K562 (cell line): ENCODE measurements at regions not wholly inside any gene's neighbourhood (a gene's known extent, or its start where the extent isn't known, plus 50 kb on each side); places are given as distances from the start of the nearest gene placed in this dataset.

Experiments
- ATAC-seq: fragments of 200-7000 bp; cut with Tn5 transposase; 3 replicates; pipeline ENCODE4 v1.9.1; 2020; ENCODE audit warnings: moderate library complexity
- BruUV-seq: library from RNA; stranded (reverse); fragments of 400-500 nt; replicated peaks from 2 replicates; lab custom pipeline; 2021; lab: Mats Ljungman, UMichigan
- CTCF ChIA-PET: fragments of 300-600 bp; formaldehyde crosslinking; extraction: SDS; loops from one replicate; lab custom pipeline; 2021; ENCODE audit warnings: low intra/inter-chr PET ratio; lab: Yijun Ruan, JAX
- POLR2A ChIA-PET: fragments of 300-600, 350-650 bp; sonication (Branson Sonifier 250); formaldehyde crosslinking; extraction: SDS; loops from one replicate; lab custom pipeline; 2021; ENCODE audit warnings: antibody characterized with exemption, inconsistent platforms; lab: Yijun Ruan, JAX
- DNase-seq, 4 experiments: peaks; one replicate each; pipeline versions ENCODE4 v3.0.0 to v3.0.0-alpha.2; 2011 to 2018; ENCODE audit warnings: low spot score in 3 of 4, mixed read lengths in 3 of 4; ENCODE audit errors: extremely low read depth in 1 of 4
- FAIRE-seq: peaks from 2 replicates; lab custom pipeline; 2011; peaks lifted over from hg19 to GRCh38; lab: Jason Lieb, UNC
- H2AFZ ChIP-seq: 2 replicates; pipeline ENCODE4 v1.6.0; 2011; ENCODE audit warnings: low read depth, low read length, control low read depth, inconsistent platforms
- H3K27ac ChIP-seq: fragments of 200-600 bp; 3 replicates; pipeline ENCODE4 v1.8.0; 2011; ENCODE audit warnings: low read depth, mild to moderate bottlenecking, control low read depth, inconsistent platforms, low read length, moderate library complexity, mixed read lengths; ENCODE audit errors: extremely low read depth
- H3K27me3 ChIP-seq, 2 experiments: fragments of 300-600 bp in 1 of 2; 2 replicates in 1 of 2; 3 replicates in 1 of 2; pipeline versions ENCODE4 v1.6.0 to v1.8.0; 2011; ENCODE audit warnings: inconsistent platforms in 2 of 2, low read length in 2 of 2, mild to moderate bottlenecking in 1 of 2, mixed read lengths in 1 of 2, moderate library complexity in 1 of 2; ENCODE audit not compliant: control insufficient read depth in 2 of 2, insufficient read depth in 2 of 2
- H3K36me3 ChIP-seq: fragments of 300-600 bp; 3 replicates; pipeline ENCODE4 v1.8.0; 2011; ENCODE audit warnings: mild to moderate bottlenecking, low read length, inconsistent platforms; ENCODE audit not compliant: control insufficient read depth, insufficient read depth
- H3K4me1 ChIP-seq, 2 experiments: fragments of 200-600 bp in 1 of 2; replicated peaks in 1 of 2; 2 replicates in 1 of 2; 3 replicates in 1 of 2; pipeline versions ENCODE4 v1.5.1 to v1.8.0; 2011; ENCODE audit warnings: inconsistent platforms in 2 of 2, low read length in 2 of 2, mild to moderate bottlenecking in 1 of 2, mixed read lengths in 1 of 2, moderate library complexity in 1 of 2; ENCODE audit not compliant: control insufficient read depth in 2 of 2, insufficient read depth in 2 of 2
- H3K4me2 ChIP-seq: 2 replicates; pipeline ENCODE4 v1.6.1; 2011; ENCODE audit warnings: low read length, control low read depth, inconsistent platforms, mixed read lengths; ENCODE audit not compliant: insufficient read depth
- H3K4me3 ChIP-seq: fragments of 200-600 bp; sonication (generic), shearing (Covaris generic); 2 replicates; pipeline ENCODE4 v1.5.1; 2016; ENCODE audit warnings: control low read depth, inconsistent platforms
- H3K79me2 ChIP-seq: fragments of 200-600 bp; 3 replicates; pipeline ENCODE4 v1.8.0; 2011; ENCODE audit warnings: low read length, inconsistent platforms; ENCODE audit not compliant: control insufficient read depth, insufficient read depth
- H3K9ac ChIP-seq, 2 experiments: 2 replicates each; pipeline versions ENCODE4 v1.6.0 to v1.6.1; 2011; ENCODE audit warnings: low read depth in 2 of 2, low read length in 2 of 2, control low read depth in 1 of 2, inconsistent platforms in 1 of 2, mild to moderate bottlenecking in 1 of 2, mixed read lengths in 1 of 2; ENCODE audit not compliant: insufficient read depth in 1 of 2
- H3K9me1 ChIP-seq: one replicate; pipeline ENCODE4 v1.6.0; 2011; ENCODE audit warnings: inconsistent platforms, mild to moderate bottlenecking, low read length, moderate library complexity; ENCODE audit not compliant: control insufficient read depth, insufficient read depth
- H3K9me3 ChIP-seq: replicated peaks from 2 replicates; pipeline ENCODE4 v1.5.1; 2011; ENCODE audit warnings: low read depth, low read length, inconsistent platforms; ENCODE audit not compliant: control insufficient read depth, insufficient read depth
- H4K20me1 ChIP-seq: replicated peaks from 2 replicates; pipeline ENCODE4 v1.6.1; 2011; ENCODE audit warnings: low read length, inconsistent platforms, mixed read lengths; ENCODE audit not compliant: control insufficient read depth, insufficient read depth
- CBX3 ChIP-seq, 2 experiments: IDR thresholded peaks; 1 replicate in 1 of 2; 2 replicates in 1 of 2; pipeline ENCODE4 v1.6.1; 2012; ENCODE audit warnings: inconsistent platforms in 2 of 2, low read length in 2 of 2, borderline replicate concordance in 1 of 2, control low read depth in 1 of 2
- CHCHD3 ChIP-seq: fragments of 250-450 bp; sonication (Bioruptor Pico); IDR thresholded peaks from 2 replicates; pipeline ENCODE4 v2.1.2; 2022; ENCODE audit warnings: mild to moderate bottlenecking
- ELK1 ChIP-seq: sonication (generic); formaldehyde crosslinking; IDR thresholded peaks from 2 replicates; pipeline ENCODE4 v1.8.1; 2022; ENCODE audit warnings: missing genetic modification reagents
- FOXK2 ChIP-seq, 2 experiments: fragments of 450-650 bp; IDR thresholded peaks in 1 of 2; conservative IDR thresholded peaks in 1 of 2; 2 replicates each; pipeline ENCODE4 v1.6.1; 2016; ENCODE audit warnings: low read depth in 2 of 2, mild to moderate bottlenecking in 1 of 2
- HIVEP1 ChIP-seq: fragments of 250-450 bp; sonication (Bioruptor Pico); IDR thresholded peaks from 2 replicates; pipeline ENCODE4 v1.4.0; 2020; ENCODE audit warnings: mild to moderate bottlenecking
- HMG20A ChIP-seq: fragments of 450-650 bp; formaldehyde crosslinking; conservative IDR thresholded peaks from 2 replicates; pipeline ENCODE4 v1.4.0; 2020; ENCODE audit warnings: mild to moderate bottlenecking, mixed read lengths
- KDM1A ChIP-seq, 2 experiments: fragments of 450-650 bp; IDR thresholded peaks; 2 replicates each; pipeline ENCODE4 v1.6.1; 2016; ENCODE audit warnings: mild to moderate bottlenecking in 2 of 2
- MAFG ChIP-seq: fragments of 450-650 bp; conservative IDR thresholded peaks from 2 replicates; pipeline ENCODE4 v1.6.1; 2016; ENCODE audit warnings: missing genetic modification characterization, missing compliant biosample characterization
- MBD1 ChIP-seq: fragments of 250-450 bp; sonication (Bioruptor Pico); IDR thresholded peaks from 2 replicates; pipeline ENCODE4 v1.8.0; 2022; ENCODE audit warnings: inconsistent platforms
- NFE2 ChIP-seq: IDR thresholded peaks from 2 replicates; pipeline ENCODE4 v1.6.1; 2014; ENCODE audit warnings: antibody characterized with exemption, low read depth
- POLR2G ChIP-seq: fragments of 200-400 bp; formaldehyde crosslinking; IDR thresholded peaks from 2 replicates; pipeline ENCODE4 v1.6.1; 2017; ENCODE audit warnings: low read depth, mild to moderate bottlenecking, antibody characterized with exemption, low read length, moderate library complexity
- PYGO2 ChIP-seq: fragments of 450-650 bp; IDR thresholded peaks from 2 replicates; pipeline ENCODE4 v1.6.1; 2016; ENCODE audit warnings: mild to moderate bottlenecking, missing genetic modification characterization, moderate library complexity, missing compliant biosample characterization
- SRSF7 ChIP-seq: fragments of 200-400 bp; formaldehyde crosslinking; optimal IDR thresholded peaks from 2 replicates; pipeline ENCODE3; 2017; ENCODE audit warnings: mild to moderate bottlenecking, low read depth, low read length
- YY1 ChIP-seq, 3 experiments: IDR thresholded peaks; 2 replicates each; pipeline ENCODE4 v1.6.1; 2011; ENCODE audit warnings: low read length in 2 of 3, mild to moderate bottlenecking in 2 of 3, moderate library complexity in 2 of 3, borderline replicate concordance in 1 of 3, control low read depth in 1 of 3, low read depth in 1 of 3; ENCODE audit not compliant: insufficient read depth in 3 of 3, insufficient replicate concordance in 2 of 3, control insufficient read depth in 1 of 3, insufficient read length in 1 of 3; ENCODE audit errors: extremely low read depth in 1 of 3
- ZBTB7A ChIP-seq: IDR thresholded peaks from 2 replicates; pipeline ENCODE4 v1.6.1; 2011; ENCODE audit warnings: low read depth, mild to moderate bottlenecking, low read length, moderate library complexity, borderline replicate concordance; ENCODE audit not compliant: control insufficient read depth
- ZEB2 ChIP-seq: fragments of 450-650 bp; IDR thresholded peaks from 2 replicates; pipeline ENCODE4 v1.6.1; 2016
- ZFP1 ChIP-seq: fragments of 450-650 bp; formaldehyde crosslinking; IDR thresholded peaks from 2 replicates; pipeline ENCODE4 v1.4.0; 2020; ENCODE audit warnings: mild to moderate bottlenecking, mixed read lengths
- ZNF280B ChIP-seq: fragments of 250-450 bp; sonication (Bioruptor Pico); IDR thresholded peaks from 2 replicates; pipeline ENCODE4 v1.5.1; 2021; ENCODE audit warnings: mild to moderate bottlenecking
- ZNF695 ChIP-seq: fragments of 450-650 bp; formaldehyde crosslinking; IDR thresholded peaks from 2 replicates; pipeline ENCODE4 v1.4.0; 2020; ENCODE audit warnings: mild to moderate bottlenecking, moderate library complexity
- WGBS: fragments of 100-300 bp; shearing (Covaris generic); methylation state at CpG from one replicate; pipeline ENCODE4 v1.1.6; 2016; ENCODE audit warnings: low coverage, mixed read lengths; ENCODE audit not compliant: insufficient coverage; ENCODE audit errors: missing lambda C conversion rate; 5-methylcytosine and 5-hydroxymethylcytosine counted together
- in situ Hi-C: fragments of 300-500 bp; cut with MboI; formaldehyde crosslinking; loops from 4 replicates; pipeline ENCODE4 v1.15.0; 2018; ENCODE audit warnings: inconsistent platforms, mixed read lengths
- intact Hi-C: fragments of 100-400 bp; cut with micrococcal nuclease; formaldehyde crosslinking; loops from 2 replicates; pipeline ENCODE4 v1.14.2; 2022

- TF ChIP-seq HMG20A (CRISPR knock-in tag) (no peak), NFE2 (no peak), SRSF7 (no peak), CBX3 (IDR thresholded peaks at IDR 0.05; ENCODE audit: borderline replicate concordance in 1 of 2, low read length in 2 of 2) (no peak), ELK1 (CRISPR knock-in tag) (no peak), HIVEP1 (no peak), CHCHD3 (no peak)
Measured at GRCh38 chr12:68477261-68477772, 133.4 kb upstream of the RAP1B start (continued).

- BruUV-seq: no TSS peak
- no peak overlapping the region for H2AFZ ChIP-seq
- H3K9me1 ChIP-seq: no peaks in the 10 kb centered on the region
- H3K36me3 ChIP-seq: no peaks in the 10 kb centered on the region
- H3K9ac ChIP-seq: no peak overlapping the region
- no peaks in the 10 kb centered on the region; the same call in 1 of the 2 replicates for H3K9me3 ChIP-seq
- in situ Hi-C loops (no loop called here), intact Hi-C loops (no loop called here)
- TF ChIP-seq KDM1A (IDR thresholded peaks at IDR 0.05) (no peak), ZNF280B (CRISPR knock-in tag) (no peak), YY1 (IDR thresholded peaks at IDR 0.05; ENCODE audit: borderline replicate concordance in 1 of 3, control insufficient read depth in 1 of 3, extremely low read depth in 1 of 3, insufficient read depth in 3 of 3, insufficient read length in 1 of 3, insufficient replicate concordance in 2 of 3, low read depth in 1 of 3, low read length in 2 of 3) (no peak), PYGO2 (tag) (no peak), ZEB2 (no peak), MAFG (tag) (no peak), ZBTB7A (no peak), POLR2G (no peak), ZFP1 (CRISPR knock-in tag) (no peak), FOXK2 (conservative IDR thresholded peaks at IDR 0.05 in 1 of 2, IDR thresholded peaks at IDR 0.05 in 1 of 2; ENCODE audit: low read depth in 2 of 2) (no peak), ZNF695 (CRISPR knock-in tag) (no peak), MBD1 (no peak)
- WGBS: 35% methylated on average over 5 of the region's 5 CpGs
- DNase-seq: no peak
- no peaks in the 10 kb centered on the region for H3K79me2 ChIP-seq
- ChIA-PET POLR2A (no interaction called here), CTCF (no interaction called here)
- no peaks in the 10 kb centered on the region for H3K27me3 ChIP-seq
- no peak for ATAC-seq
- peaks cover 0 to 19% of the 10 kb centered on the region in 2 experiments; a peak in 3 of 5 replicates for H3K4me1 ChIP-seq
- no peaks in the 10 kb centered on the region for H4K20me1 ChIP-seq
- FAIRE-seq: no peak
- no peak overlapping the region for H3K27ac ChIP-seq
- H3K4me3 ChIP-seq: no peak overlapping the region
- H3K4me2 ChIP-seq: no peak overlapping the region
Measured at GRCh38 chr12:68477906-68478305, 132.8 kb upstream of the RAP1B start.
